ENCODE measurements at regions not wholly inside any gene's neighbourhood (a gene's known extent, or its start where the extent isn't known, plus 50 kb on each side); places are given as distances from the start of the nearest gene placed in this dataset.
"Not testable (repeated sequence)": the region's sequence is repeated elsewhere in the genome, so short reads cannot be mapped to it uniquely, and the experiment has no call there.

GRCh38 chr12:68540768-68541167 is 69.9 kb upstream of the RAP1B start:
- H3K4me2 ChIP-seq (ENCODE audit: low read length); H3K9me2 ChIP-seq (ENCODE audit: insufficient read depth); H3K9ac ChIP-seq (ENCODE audit: low read length); intact Hi-C loops (cut with micrococcal nuclease); BruUV-seq (replicated peaks); H3K36me3 ChIP-seq (ENCODE audit: control insufficient read depth in 1 of 2, insufficient read depth in 2 of 2, low read length in 2 of 2); H3K79me2 ChIP-seq (ENCODE audit: insufficient read depth, low read length); ATAC-seq; H3K27me3 ChIP-seq (ENCODE audit: insufficient read depth, low read length); H3K4me3 ChIP-seq (replicated peaks in 1 of 2; ENCODE audit: low read depth in 1 of 2, low read length in 2 of 2); H3K4me1 ChIP-seq (ENCODE audit: control insufficient read depth in 1 of 2, insufficient read depth in 2 of 2, low read length in 2 of 2); RAD21 ChIA-PET (ENCODE audit: low non-redundant PET in 1 of 2, low total read pairs in 2 of 2, uncharacterized antibody in 2 of 2, unreplicated experiment in 2 of 2); DNase-seq (ENCODE audit: low read depth, low spot score); POLR2A ChIA-PET; H2AFZ ChIP-seq (ENCODE audit: low read depth, low read length, poor library complexity, severe bottlenecking); H3K27ac ChIP-seq (ENCODE audit: low read depth, low read length); CTCF ChIA-PET; H4K20me1 ChIP-seq (ENCODE audit: insufficient read depth); H3K9me3 ChIP-seq (ENCODE audit: control insufficient read depth in 1 of 2, insufficient read depth in 1 of 2, low read depth in 1 of 2, low read length in 2 of 2): not testable (repeated sequence)

- CTCF ChIA-PET; H3K4me3 ChIP-seq (replicated peaks in 1 of 2; ENCODE audit: low read depth in 1 of 2, low read length in 2 of 2): not testable (repeated sequence)
Observed at GRCh38 chr12:68547318-68547717, 63.4 kb upstream of the RAP1B start.

GRCh38 chr12:68552605-68553195 is 58.0 kb upstream of the RAP1B start:
- H3K79me2 ChIP-seq (ENCODE audit: insufficient read depth, low read length); CTCF ChIA-PET; RAD21 ChIA-PET (ENCODE audit: low non-redundant PET in 1 of 2, low total read pairs in 2 of 2, uncharacterized antibody in 2 of 2, unreplicated experiment in 2 of 2); H3K4me2 ChIP-seq (ENCODE audit: low read length); H3K9ac ChIP-seq (ENCODE audit: low read length); H3K4me1 ChIP-seq (ENCODE audit: control insufficient read depth in 1 of 2, insufficient read depth in 2 of 2, low read length in 2 of 2); intact Hi-C loops (cut with micrococcal nuclease); H3K9me3 ChIP-seq (ENCODE audit: control insufficient read depth in 1 of 2, insufficient read depth in 1 of 2, low read depth in 1 of 2, low read length in 2 of 2); H3K36me3 ChIP-seq (ENCODE audit: control insufficient read depth in 1 of 2, insufficient read depth in 2 of 2, low read length in 2 of 2); BruUV-seq (replicated peaks); H3K4me3 ChIP-seq (replicated peaks in 1 of 2; ENCODE audit: low read depth in 1 of 2, low read length in 2 of 2); ATAC-seq; H3K27ac ChIP-seq (ENCODE audit: low read depth, low read length); H2AFZ ChIP-seq (ENCODE audit: low read depth, low read length, poor library complexity, severe bottlenecking); H3K9me2 ChIP-seq (ENCODE audit: insufficient read depth); H4K20me1 ChIP-seq (ENCODE audit: insufficient read depth); POLR2A ChIA-PET; DNase-seq (ENCODE audit: low read depth, low spot score); H3K27me3 ChIP-seq (ENCODE audit: insufficient read depth, low read length): not testable (repeated sequence)

More at GRCh38 chr12:68547318-68547717, 63.4 kb upstream of the RAP1B start:
- H3K4me2 ChIP-seq (ENCODE audit: low read length); H3K79me2 ChIP-seq (ENCODE audit: insufficient read depth, low read length); H4K20me1 ChIP-seq (ENCODE audit: insufficient read depth); H3K27ac ChIP-seq (ENCODE audit: low read depth, low read length); H3K27me3 ChIP-seq (ENCODE audit: insufficient read depth, low read length); BruUV-seq (replicated peaks); H2AFZ ChIP-seq (ENCODE audit: low read depth, low read length, poor library complexity, severe bottlenecking); ATAC-seq; RAD21 ChIA-PET (ENCODE audit: low non-redundant PET in 1 of 2, low total read pairs in 2 of 2, uncharacterized antibody in 2 of 2, unreplicated experiment in 2 of 2); POLR2A ChIA-PET; H3K9ac ChIP-seq (ENCODE audit: low read length); H3K4me1 ChIP-seq (ENCODE audit: control insufficient read depth in 1 of 2, insufficient read depth in 2 of 2, low read length in 2 of 2); DNase-seq (ENCODE audit: low read depth, low spot score); H3K36me3 ChIP-seq (ENCODE audit: control insufficient read depth in 1 of 2, insufficient read depth in 2 of 2, low read length in 2 of 2); H3K9me2 ChIP-seq (ENCODE audit: insufficient read depth); H3K9me3 ChIP-seq (ENCODE audit: control insufficient read depth in 1 of 2, insufficient read depth in 1 of 2, low read depth in 1 of 2, low read length in 2 of 2); intact Hi-C loops (cut with micrococcal nuclease): not testable (repeated sequence)
